ENCODE measurements at regions not wholly inside any gene's neighbourhood (a gene's known extent, or its start where the extent isn't known, plus 50 kb on each side); places are given as distances from the start of the nearest gene placed in this dataset.

DNA sequence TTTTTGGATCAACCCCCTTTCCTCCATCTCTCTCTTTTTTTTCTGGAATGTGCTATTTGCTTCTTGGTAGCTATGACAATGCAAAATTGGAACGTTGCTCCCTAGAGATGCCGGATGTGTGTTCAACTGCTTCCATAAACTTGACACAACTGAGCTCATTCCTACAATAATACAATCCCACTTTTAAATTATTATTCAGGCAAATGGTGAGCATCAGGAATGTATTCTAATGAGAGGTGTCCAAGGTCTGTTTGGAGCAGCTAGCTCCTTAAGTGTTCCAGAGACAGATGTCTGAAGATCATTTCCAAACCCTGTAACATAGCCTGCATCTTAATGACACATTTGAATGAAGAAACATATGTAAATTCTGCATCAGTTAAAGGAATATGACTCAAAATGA, 518.4 kb downstream of the TAF11L14 start:
- TF ChIP-seq POLR2A (IDR thresholded peaks at IDR 0.05): no peak
- TF ChIP-seq, protein P1, sequence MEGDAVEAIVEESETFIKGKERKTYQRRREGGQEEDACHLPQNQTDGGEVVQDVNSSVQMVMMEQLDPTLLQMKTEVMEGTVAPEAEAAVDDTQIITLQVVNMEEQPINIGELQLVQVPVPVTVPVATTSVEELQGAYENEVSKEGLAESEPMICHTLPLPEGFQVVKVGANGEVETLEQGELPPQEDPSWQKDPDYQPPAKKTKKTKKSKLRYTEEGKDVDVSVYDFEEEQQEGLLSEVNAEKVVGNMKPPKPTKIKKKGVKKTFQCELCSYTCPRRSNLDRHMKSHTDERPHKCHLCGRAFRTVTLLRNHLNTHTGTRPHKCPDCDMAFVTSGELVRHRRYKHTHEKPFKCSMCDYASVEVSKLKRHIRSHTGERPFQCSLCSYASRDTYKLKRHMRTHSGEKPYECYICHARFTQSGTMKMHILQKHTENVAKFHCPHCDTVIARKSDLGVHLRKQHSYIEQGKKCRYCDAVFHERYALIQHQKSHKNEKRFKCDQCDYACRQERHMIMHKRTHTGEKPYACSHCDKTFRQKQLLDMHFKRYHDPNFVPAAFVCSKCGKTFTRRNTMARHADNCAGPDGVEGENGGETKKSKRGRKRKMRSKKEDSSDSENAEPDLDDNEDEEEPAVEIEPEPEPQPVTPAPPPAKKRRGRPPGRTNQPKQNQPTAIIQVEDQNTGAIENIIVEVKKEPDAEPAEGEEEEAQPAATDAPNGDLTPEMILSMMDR (IDR thresholded peaks at IDR 0.05): no peak
- no peak for TF ChIP-seq POLR2AphosphoS5 (IDR thresholded peaks at IDR 0.05)

Data from breast epithelium (tissue), 3 donors.